ENCODE measurements at regions not wholly inside any gene's neighbourhood (a gene's known extent, or its start where the extent isn't known, plus 50 kb on each side); places are given as distances from the start of the nearest gene placed in this dataset.

GRCh38 chr9:81532251-81532650 is 157.1 kb downstream of the TLE1 start:
- POLR2A ChIA-PET = no interaction called here
- CTCF ChIA-PET = no interaction called here

- POLR2A ChIA-PET = no interaction called here
- CTCF ChIA-PET = no interaction called here
These were observed 157.8 kb downstream of the TLE1 start for GRCh38 chr9:81531511-81531910.

- ChIA-PET POLR2A (no interaction called here), CTCF (no interaction called here)
These were observed 158.5 kb downstream of the TLE1 start for GRCh38 chr9:81530846-81531245.

- CTCF ChIA-PET = no interaction called here
- POLR2A ChIA-PET = no interaction called here
These were observed 159.0 kb downstream of the TLE1 start for GRCh38 chr9:81530310-81530810.

- ChIA-PET CTCF (no interaction called here), POLR2A (no interaction called here)
These were observed 159.7 kb downstream of the TLE1 start for GRCh38 chr9:81529556-81530193.

- CTCF ChIA-PET = no interaction called here
- POLR2A ChIA-PET = no interaction called here
These were observed 162.8 kb downstream of the TLE1 start for GRCh38 chr9:81526587-81526986.

GRCh38 chr9:81522716-81523551 is 166.4 kb downstream of the TLE1 start:
- CTCF ChIA-PET = no interaction called here
- POLR2A ChIA-PET = no interaction called here

GRCh38 chr9:81521892-81522291 is 167.5 kb downstream of the TLE1 start:
- ChIA-PET POLR2A (no interaction called here), CTCF (no interaction called here)

GRCh38 chr9:81519816-81520495 is 169.4 kb downstream of the TLE1 start:
- CTCF ChIA-PET = no interaction called here
- POLR2A ChIA-PET = no interaction called here

- ChIA-PET POLR2A (no interaction called here), CTCF (no interaction called here)
These were observed 171.4 kb downstream of the TLE1 start for GRCh38 chr9:81517954-81518353.

- ChIA-PET POLR2A (no interaction called here), CTCF (no interaction called here)
These were observed 176.3 kb downstream of the TLE1 start for GRCh38 chr9:81513059-81513458.

- ChIA-PET POLR2A (no interaction called here), CTCF (no interaction called here)
These were observed 176.7 kb downstream of the TLE1 start for GRCh38 chr9:81512641-81513040.

- POLR2A ChIA-PET = no interaction called here
- CTCF ChIA-PET = no interaction called here
These were observed 180.9 kb downstream of the TLE1 start for GRCh38 chr9:81508476-81508875.

- POLR2A ChIA-PET = no interaction called here
- CTCF ChIA-PET = no interaction called here
These were observed 182.1 kb downstream of the TLE1 start for GRCh38 chr9:81506941-81507864.

- ChIA-PET CTCF (no interaction called here), POLR2A (no interaction called here)
These were observed 189.8 kb downstream of the TLE1 start for GRCh38 chr9:81499594-81499993.

GRCh38 chr9:81499021-81499454 is 190.3 kb downstream of the TLE1 start:
- ChIA-PET POLR2A (no interaction called here), CTCF (no interaction called here)

- POLR2A ChIA-PET = no interaction called here
- CTCF ChIA-PET = no interaction called here
These were observed 190.8 kb downstream of the TLE1 start for GRCh38 chr9:81498576-81498975.

- POLR2A ChIA-PET = no interaction called here
- CTCF ChIA-PET = no interaction called here
These were observed 192.3 kb downstream of the TLE1 start for GRCh38 chr9:81497091-81497490.

- CTCF ChIA-PET = no interaction called here
- POLR2A ChIA-PET = no interaction called here
These were observed 196.5 kb downstream of the TLE1 start for GRCh38 chr9:81492710-81493447.
